Ectodermal cell (in vitro differentiated cells): ENCODE measurements at regions not wholly inside any gene's neighbourhood (a gene's known extent, or its start where the extent isn't known, plus 50 kb on each side); places are given as distances from the start of the nearest gene placed in this dataset.

ENCODE experiments used
- H3K27ac ChIP-seq: 2 replicates; pipeline ENCODE4 v1.7.0; 2013; ENCODE audit warnings: mild to moderate bottlenecking, low read depth, low read length; ENCODE audit not compliant: insufficient read depth, poor library complexity, severe bottlenecking
- H3K27me3 ChIP-seq: 2 replicates; pipeline ENCODE4 v1.7.0; 2013; ENCODE audit warnings: mild to moderate bottlenecking, low read length; ENCODE audit not compliant: insufficient read depth, control insufficient read depth, poor library complexity, severe bottlenecking
- H3K36me3 ChIP-seq: one replicate; pipeline ENCODE4 v1.7.0; 2013; ENCODE audit warnings: low read length; ENCODE audit not compliant: control insufficient read depth, insufficient read depth
- H3K4me1 ChIP-seq: one replicate; pipeline ENCODE4 v1.7.0; 2013; ENCODE audit warnings: low read length; ENCODE audit not compliant: control insufficient read depth, insufficient read depth
- H3K4me3 ChIP-seq: 2 replicates; pipeline ENCODE4 v1.7.0; 2013; ENCODE audit warnings: low read depth, low read length, control low read depth; ENCODE audit not compliant: insufficient read depth
- H3K9me3 ChIP-seq: 2 replicates; pipeline ENCODE4 v1.7.0; 2013; ENCODE audit warnings: mild to moderate bottlenecking, low read length, moderate library complexity; ENCODE audit not compliant: control insufficient read depth
- WGBS, 2 experiments: methylation state at CpG; one replicate each; pipeline ENCODE4 v1.1.7; 2013; ENCODE audit warnings: missing lambda C conversion rate in 2 of 2; 5-methylcytosine and 5-hydroxymethylcytosine counted together

GRCh38 chr6:139680819-139681218, 306.4 kb upstream of the CITED2 start:
- 62 to 76% methylated on average over 4 of the region's 5 CpGs for WGBS, 2 experiments
- Histone ChIP-seq H3K36me3 (no peaks in the 10 kb centered on the region), H3K27me3 (no peaks in the 10 kb centered on the region)

GRCh38 chr6:139679516-139680179, 305.2 kb upstream of the CITED2 start:
- H3K27ac ChIP-seq, result no peak overlapping the region
- WGBS, 2 experiments, result 95 to 100% methylated on average over 3 of the region's 3 CpGs
- no peak overlapping the region for H3K4me3 ChIP-seq
- no peaks in the 10 kb centered on the region for H3K27me3 ChIP-seq
- H3K4me1 ChIP-seq, result no peaks in the 10 kb centered on the region
- H3K36me3 ChIP-seq, result no peaks in the 10 kb centered on the region
- H3K9me3 ChIP-seq, result no peaks in the 10 kb centered on the region

More at GRCh38 chr6:139680819-139681218, 306.4 kb upstream of the CITED2 start:
- no peaks in the 10 kb centered on the region for H3K4me1 ChIP-seq
- H3K4me3 ChIP-seq, result no peak overlapping the region
- no peak overlapping the region for H3K27ac ChIP-seq
- H3K9me3 ChIP-seq, result no peaks in the 10 kb centered on the region

GRCh38 chr6:139676718-139677117, 302.3 kb upstream of the CITED2 start:
- H3K9me3 ChIP-seq, result no peaks in the 10 kb centered on the region
- H3K36me3 ChIP-seq, result no peaks in the 10 kb centered on the region
- no peaks in the 10 kb centered on the region for H3K27me3 ChIP-seq

DNA sequence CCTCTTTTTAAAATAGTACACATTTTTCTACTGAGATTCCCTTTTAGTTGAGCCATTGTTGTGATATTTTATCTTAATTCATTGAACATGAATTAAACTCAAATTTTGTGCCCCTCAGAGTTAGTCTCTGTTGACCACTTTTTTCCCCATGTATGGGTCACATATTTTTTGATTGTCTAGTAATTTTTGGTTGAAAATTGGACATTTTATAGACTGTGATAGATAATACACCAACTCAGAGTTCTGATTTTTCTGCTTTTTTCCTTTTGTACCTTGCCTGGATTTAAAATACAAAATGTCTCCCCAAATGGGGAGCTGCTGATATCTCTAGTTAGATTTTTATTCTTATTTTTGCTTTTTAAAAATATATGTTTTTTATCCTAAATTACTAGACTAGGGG, 291.8 kb upstream of the CITED2 start:
- no peaks in the 10 kb centered on the region for H3K36me3 ChIP-seq

More at GRCh38 chr6:139676718-139677117, 302.3 kb upstream of the CITED2 start:
- H3K4me1 ChIP-seq, result no peaks in the 10 kb centered on the region
- no peak overlapping the region for H3K27ac ChIP-seq
- H3K4me3 ChIP-seq, result no peak overlapping the region

GRCh38 chr6:139663996-139664395, 289.5 kb upstream of the CITED2 start:
- 94 to 97% methylated on average over 1 of the region's 1 CpG for WGBS, 2 experiments
- no peaks in the 10 kb centered on the region for H3K27me3 ChIP-seq
- no peak overlapping the region for H3K27ac ChIP-seq
- H3K9me3 ChIP-seq, result no peaks in the 10 kb centered on the region
- H3K4me1 ChIP-seq, result no peaks in the 10 kb centered on the region
- no peaks in the 10 kb centered on the region for H3K36me3 ChIP-seq
- H3K4me3 ChIP-seq, result no peak overlapping the region

More for the DNA sequence above, 291.8 kb upstream of the CITED2 start:
- Histone ChIP-seq H3K4me3 (no peak overlapping the region), H3K27ac (no peak overlapping the region), H3K27me3 (no peaks in the 10 kb centered on the region), H3K9me3 (no peaks in the 10 kb centered on the region), H3K4me1 (no peaks in the 10 kb centered on the region)

- Histone ChIP-seq H3K36me3 (no peaks in the 10 kb centered on the region), H3K27me3 (no peaks in the 10 kb centered on the region), H3K27ac (no peak overlapping the region), H3K4me3 (no peak overlapping the region), H3K4me1 (peaks cover 17% of the 10 kb centered on the region), H3K9me3 (no peaks in the 10 kb centered on the region)
- WGBS, 2 experiments, result 95 to 96% methylated on average over 2 of the region's 2 CpGs
Measured at GRCh38 chr6:139659711-139660110, 285.3 kb upstream of the CITED2 start.

DNA sequence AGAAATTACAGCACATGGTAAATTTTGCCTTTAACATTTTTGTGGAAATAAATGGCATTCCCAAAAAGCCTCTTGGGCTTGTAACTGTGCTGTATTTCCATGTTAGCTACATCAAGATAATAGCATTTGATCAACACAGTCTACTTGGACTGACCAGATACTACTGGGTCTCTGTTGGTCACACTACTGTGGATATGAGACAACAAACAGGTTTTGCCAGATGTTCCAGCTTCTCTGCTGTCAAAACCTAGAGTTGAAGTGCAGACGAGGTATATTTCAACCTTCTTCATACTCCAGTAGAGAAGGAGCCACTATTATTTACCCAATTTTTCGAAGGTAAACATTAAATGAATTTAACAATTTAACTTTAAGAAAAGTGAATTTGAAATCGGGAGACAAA, 284.7 kb upstream of the CITED2 start:
- H3K9me3 ChIP-seq, result no peaks in the 10 kb centered on the region
- H3K36me3 ChIP-seq, result no peaks in the 10 kb centered on the region
- H3K4me1 ChIP-seq, result peaks cover 17% of the 10 kb centered on the region
- no peak overlapping the region for H3K4me3 ChIP-seq
- no peaks in the 10 kb centered on the region for H3K27me3 ChIP-seq
- no peak overlapping the region for H3K27ac ChIP-seq
- 80 to 97% methylated on average over 2 to 3 of the region's 3 CpGs for WGBS, 2 experiments

GRCh38 chr6:139657119-139657518, 282.7 kb upstream of the CITED2 start:
- no peaks in the 10 kb centered on the region for H3K36me3 ChIP-seq
- H3K4me1 ChIP-seq, result peaks cover 29% of the 10 kb centered on the region
- WGBS, 2 experiments, result 91% methylated on average over 1 of the region's 1 CpG; no CpG with 5 or more reads in 1 of the 2 experiments
- H3K9me3 ChIP-seq, result no peaks in the 10 kb centered on the region
- no peak overlapping the region for H3K27ac ChIP-seq
- no peak overlapping the region for H3K4me3 ChIP-seq
- no peaks in the 10 kb centered on the region for H3K27me3 ChIP-seq

GRCh38 chr6:139655783-139656705, 281.6 kb upstream of the CITED2 start:
- Histone ChIP-seq H3K36me3 (no peaks in the 10 kb centered on the region), H3K9me3 (no peaks in the 10 kb centered on the region), H3K4me3 (no peak overlapping the region), H3K27ac (no peak overlapping the region), H3K27me3 (no peaks in the 10 kb centered on the region), H3K4me1 (peaks cover 29% of the 10 kb centered on the region)
- WGBS, 2 experiments, result 77 to 81% methylated on average over 5 of the region's 5 CpGs
